Mucosa of descending colon (tissue), 3 donors: ENCODE measurements at regions not wholly inside any gene's neighbourhood (a gene's known extent, or its start where the extent isn't known, plus 50 kb on each side); places are given as distances from the start of the nearest gene placed in this dataset.
A peak's percentile ranks its signal among the peaks of the same experiment; 100 is the strongest.
"Not testable (repeated sequence)": the region's sequence is repeated elsewhere in the genome, so short reads cannot be mapped to it uniquely, and the experiment has no call there.

Source experiments
- ATAC-seq: fragments of 200-7000 bp; cut with Tn5 transposase; one replicate; pipeline ENCODE4 v1.9.1; 2020; ENCODE audit warnings: mild to moderate bottlenecking, moderate library complexity
- DNase-seq, 3 donors: peaks; one replicate each; pipeline ENCODE4 v3.0.0-alpha.2; 2020
- H3K36me3 ChIP-seq: fragments of 200-600 bp; one replicate; pipeline ENCODE4 v1.8.0; 2021; ENCODE audit warnings: low read depth, mild to moderate bottlenecking
- H3K4me1 ChIP-seq: fragments of 200-600 bp; one replicate; pipeline ENCODE4 v1.8.0; 2021; ENCODE audit warnings: low read depth, mild to moderate bottlenecking
- H3K4me3 ChIP-seq: fragments of 200-600 bp; one replicate; pipeline ENCODE4 v1.8.0; 2021; ENCODE audit warnings: mild to moderate bottlenecking
- H3K9me3 ChIP-seq: fragments of 200-600 bp; one replicate; pipeline ENCODE4 v1.8.0; 2021; ENCODE audit warnings: mild to moderate bottlenecking
- intact Hi-C, 2 donors: fragments of 100-400 bp; cut with DNase I in 1 of 2; cut with micrococcal nuclease in 1 of 2; formaldehyde crosslinking; loops; one replicate each; pipeline versions ENCODE4 v1.11.0 to v1.11.1; 2022; cut with DNase I, micrococcal nuclease
- TF ChIP-seq, protein P1 (sequence below): fragments of 200-600 bp; IDR thresholded peaks from one replicate; pipeline ENCODE4 v1.8.0; 2022; ENCODE audit warnings: antibody characterized with exemption, mild to moderate bottlenecking
- donor health status: DM: no; HTN: no; CAD: no; lungs with moderate emphysema.
- donor health status: DM: no; HTN: no; CAD: no.
- donor health status: DM: no; HTN: yes; CAD: no.

DNA sequence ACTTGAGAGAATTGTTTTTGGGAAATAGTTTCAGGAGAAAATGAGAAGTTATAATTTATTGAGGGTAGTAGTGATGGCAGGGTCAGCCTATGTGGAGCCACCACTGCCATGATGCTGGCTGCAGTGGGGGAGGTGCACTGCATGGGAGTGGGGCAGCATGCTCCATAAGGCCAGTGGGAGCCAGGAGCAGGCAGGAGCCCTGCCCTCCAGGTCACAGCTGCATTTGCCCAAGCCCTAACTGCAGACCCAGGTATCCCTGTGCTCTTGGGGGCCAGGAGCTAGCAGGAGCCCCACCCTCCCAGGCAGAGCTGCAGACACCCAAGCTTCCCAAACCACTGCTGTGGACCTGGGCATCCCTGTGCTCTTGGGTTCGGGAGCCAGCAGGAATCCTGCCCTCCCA lies 757.3 kb upstream of the CRIM1 start:
- ATAC-seq, result no peak
- DNase-seq, result no peak
- TF ChIP-seq, protein P1, sequence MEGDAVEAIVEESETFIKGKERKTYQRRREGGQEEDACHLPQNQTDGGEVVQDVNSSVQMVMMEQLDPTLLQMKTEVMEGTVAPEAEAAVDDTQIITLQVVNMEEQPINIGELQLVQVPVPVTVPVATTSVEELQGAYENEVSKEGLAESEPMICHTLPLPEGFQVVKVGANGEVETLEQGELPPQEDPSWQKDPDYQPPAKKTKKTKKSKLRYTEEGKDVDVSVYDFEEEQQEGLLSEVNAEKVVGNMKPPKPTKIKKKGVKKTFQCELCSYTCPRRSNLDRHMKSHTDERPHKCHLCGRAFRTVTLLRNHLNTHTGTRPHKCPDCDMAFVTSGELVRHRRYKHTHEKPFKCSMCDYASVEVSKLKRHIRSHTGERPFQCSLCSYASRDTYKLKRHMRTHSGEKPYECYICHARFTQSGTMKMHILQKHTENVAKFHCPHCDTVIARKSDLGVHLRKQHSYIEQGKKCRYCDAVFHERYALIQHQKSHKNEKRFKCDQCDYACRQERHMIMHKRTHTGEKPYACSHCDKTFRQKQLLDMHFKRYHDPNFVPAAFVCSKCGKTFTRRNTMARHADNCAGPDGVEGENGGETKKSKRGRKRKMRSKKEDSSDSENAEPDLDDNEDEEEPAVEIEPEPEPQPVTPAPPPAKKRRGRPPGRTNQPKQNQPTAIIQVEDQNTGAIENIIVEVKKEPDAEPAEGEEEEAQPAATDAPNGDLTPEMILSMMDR, result no peak
- no peaks in the 10 kb centered on the region for H3K9me3 ChIP-seq
- H3K4me1 ChIP-seq, result no peaks in the 10 kb centered on the region
- no peaks in the 10 kb centered on the region for H3K36me3 ChIP-seq
- no peak overlapping the region for H3K4me3 ChIP-seq
- intact Hi-C loops, result no loop called here

DNA sequence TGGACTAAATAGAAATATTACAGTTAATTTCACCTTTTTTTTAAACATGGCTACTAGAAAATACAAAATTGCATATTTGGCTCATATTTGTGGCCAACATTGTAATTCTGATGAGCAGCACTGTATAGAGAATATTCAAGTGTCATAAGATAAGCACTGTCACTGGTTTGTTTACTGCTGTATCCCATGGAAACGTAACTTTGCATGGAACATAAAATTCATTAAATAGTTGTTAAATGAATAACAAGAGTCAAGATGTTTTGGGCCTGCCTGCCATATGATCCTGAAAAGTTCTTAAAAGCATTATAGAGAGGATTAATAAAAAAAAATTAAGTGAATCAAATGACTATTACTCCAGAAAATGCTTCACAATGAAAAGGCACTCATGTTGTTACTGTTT lies 763.7 kb upstream of the CRIM1 start:
- H3K36me3 ChIP-seq, result no peaks in the 10 kb centered on the region
- H3K4me3 ChIP-seq, result no peak overlapping the region
- TF ChIP-seq, protein P1, result no peak
- H3K4me1 ChIP-seq, result no peaks in the 10 kb centered on the region
- no peak for ATAC-seq
- intact Hi-C loops, result no loop called here
- no peak for DNase-seq
- H3K9me3 ChIP-seq, result peaks cover under 1% of the 10 kb centered on the region

DNA sequence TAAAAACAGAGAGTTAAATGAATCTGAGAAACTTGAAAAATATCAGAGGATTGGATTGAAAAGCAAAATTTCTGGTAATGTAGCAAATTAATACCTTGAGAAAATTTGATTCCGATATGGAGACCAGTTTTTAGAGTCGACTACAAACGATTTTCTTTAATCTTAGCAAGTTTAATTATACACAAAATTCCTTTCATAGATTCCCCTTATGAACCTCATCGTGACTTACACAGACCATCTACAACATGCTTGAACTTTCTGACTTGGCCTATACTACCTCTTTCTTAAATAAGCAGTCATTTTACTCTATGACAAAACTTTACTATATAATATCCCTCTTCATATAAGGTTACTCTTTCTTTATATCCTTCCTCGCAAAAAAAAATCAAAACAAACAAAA lies 769.6 kb upstream of the CRIM1 start:
- intact Hi-C loops, result loop anchor here in 1 of 2 donors (10.0 kb wide), 1 partner anchor 641 kb away; no protein-coding TSS in a partner anchor
- no peaks in the 10 kb centered on the region for H3K4me1 ChIP-seq
- H3K4me3 ChIP-seq, result no peak overlapping the region
- no peak for DNase-seq
- no peak for ATAC-seq
- peaks cover 14% of the 10 kb centered on the region for H3K9me3 ChIP-seq
- TF ChIP-seq, protein P1, result no peak
- no peaks in the 10 kb centered on the region for H3K36me3 ChIP-seq

DNA sequence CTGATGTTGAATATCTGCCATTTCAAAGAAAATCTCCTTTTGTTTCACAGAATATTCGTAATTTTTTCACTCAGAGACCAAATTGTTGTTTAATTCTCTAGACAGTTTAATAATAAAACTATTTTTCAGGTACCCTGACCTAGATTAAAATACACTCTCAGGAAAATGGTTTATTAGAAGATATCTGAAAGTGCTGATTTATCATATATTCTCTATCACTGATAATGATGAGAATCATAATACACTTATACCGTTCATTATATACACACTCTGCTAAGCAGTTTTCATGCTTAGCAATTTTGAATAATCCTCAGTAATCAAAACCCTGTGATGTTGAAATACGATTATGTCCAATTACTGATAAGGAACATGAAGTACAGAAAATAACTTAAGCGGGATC lies 772.9 kb upstream of the CRIM1 start:
- no peak for DNase-seq
- intact Hi-C loops, result loop anchor here in 1 of 2 donors (10.0 kb wide), 1 partner anchor 638 kb away; no protein-coding TSS in a partner anchor
- ATAC-seq, result no peak
- no peaks in the 10 kb centered on the region for H3K36me3 ChIP-seq
- H3K4me1 ChIP-seq, result no peaks in the 10 kb centered on the region
- TF ChIP-seq, protein P1, result no peak
- no peak overlapping the region for H3K4me3 ChIP-seq
- peaks cover 14% of the 10 kb centered on the region for H3K9me3 ChIP-seq

DNA sequence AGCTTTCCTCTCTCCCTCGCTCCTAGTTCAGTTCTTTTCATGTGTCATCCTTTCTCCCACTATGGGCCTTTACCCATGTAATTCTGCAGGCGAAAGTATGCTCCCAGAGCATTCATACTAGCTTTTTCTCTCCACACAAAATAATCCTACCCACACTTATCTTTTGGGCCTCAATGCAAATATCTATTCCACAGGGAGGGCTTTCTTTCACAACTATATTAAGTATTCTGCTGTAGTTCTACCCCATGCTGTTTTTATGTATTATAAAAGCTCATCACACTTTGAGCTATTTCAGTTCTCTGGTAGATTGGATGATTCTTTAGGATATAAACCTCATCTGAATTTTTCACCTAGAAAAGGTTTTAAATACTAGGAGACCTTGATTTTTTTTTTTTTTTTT lies 774.6 kb upstream of the CRIM1 start:
- TF ChIP-seq, protein P1, result no peak
- Histone ChIP-seq H3K9me3 (peaks cover 10% of the 10 kb centered on the region), H3K4me3 (no peak overlapping the region), H3K4me1 (no peaks in the 10 kb centered on the region), H3K36me3 (no peaks in the 10 kb centered on the region)
- DNase-seq (no peak), ATAC-seq (no peak)
- intact Hi-C loops, result loop anchor here in 1 of 2 donors (10.0 kb wide), 1 partner anchor 636 kb away; no protein-coding TSS in a partner anchor

DNA sequence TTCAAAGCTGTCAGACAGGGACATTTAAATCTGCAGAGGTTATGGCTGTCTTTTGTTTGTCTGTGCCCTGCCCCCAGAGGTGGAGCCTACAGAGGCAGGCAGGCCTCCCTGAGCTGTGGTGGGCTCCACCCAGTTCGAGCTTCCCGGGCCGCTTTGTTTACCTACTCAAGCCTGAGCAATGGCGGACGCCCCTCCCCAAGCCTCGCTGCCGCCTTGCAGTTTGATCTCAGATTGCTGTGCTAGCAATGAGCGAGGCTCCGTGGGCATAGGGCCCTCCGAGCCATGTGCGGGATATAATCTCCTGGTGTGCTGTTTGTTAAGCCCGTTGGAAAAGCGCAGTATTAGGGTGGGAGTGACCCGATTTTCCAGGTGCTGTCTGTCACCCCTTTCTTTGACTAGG lies 787.0 kb upstream of the CRIM1 start:
- H3K4me1 ChIP-seq, ATAC-seq, intact Hi-C loops, H3K36me3 ChIP-seq, H3K4me3 ChIP-seq: not testable (repeated sequence)
- peak in 1 of 3 donors; percentile 10 for DNase-seq
- peaks cover 13% of the 10 kb centered on the region for H3K9me3 ChIP-seq
